Coronary artery (tissue), 2 donors: ENCODE measurements at regions not wholly inside any gene's neighbourhood (a gene's known extent, or its start where the extent isn't known, plus 50 kb on each side); places are given as distances from the start of the nearest gene placed in this dataset.

Experiments used
- DNase-seq: peaks from one replicate; pipeline ENCODE4 v3.0.0-alpha.2; 2017; ENCODE audit warnings: low spot score
- H3K27ac ChIP-seq, 2 donors: fragments of 200-600 bp; sonication (generic); one replicate each; pipeline ENCODE4 v1.5.1; 2016 to 2019
- H3K4me3 ChIP-seq: fragments of 200-600 bp; sonication (generic); 2 replicates; pipeline ENCODE4 v1.5.1; 2016; ENCODE audit warnings: mild to moderate bottlenecking, moderate library complexity
- TF ChIP-seq, protein P1 (sequence below): fragments of 200-600 bp; sonication (generic); IDR thresholded peaks from one replicate; pipeline ENCODE4 v1.5.1; 2019; ENCODE audit warnings: antibody characterized with exemption

DNA sequence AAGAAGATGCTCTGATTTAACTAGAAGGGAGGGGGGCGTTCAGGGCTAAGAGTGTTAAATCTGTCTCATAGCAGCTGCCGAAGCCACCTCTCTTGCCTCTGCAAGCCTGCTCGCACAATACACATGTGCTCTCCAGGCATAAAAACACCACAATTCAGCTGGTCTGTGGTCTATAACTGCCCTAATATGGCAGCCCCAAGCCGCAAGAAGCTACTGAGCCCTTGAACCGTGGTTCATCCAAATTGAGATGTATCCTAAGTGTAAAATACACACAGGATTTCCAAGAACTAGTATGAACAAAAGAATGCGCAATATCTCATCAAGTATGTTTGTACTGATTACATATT is 70.8 kb upstream of the FGFR2 start:
- H3K27ac ChIP-seq: peak overlapping the region in 1 of 2 donors; percentile 23
- no peak for DNase-seq
- TF ChIP-seq, protein P1, sequence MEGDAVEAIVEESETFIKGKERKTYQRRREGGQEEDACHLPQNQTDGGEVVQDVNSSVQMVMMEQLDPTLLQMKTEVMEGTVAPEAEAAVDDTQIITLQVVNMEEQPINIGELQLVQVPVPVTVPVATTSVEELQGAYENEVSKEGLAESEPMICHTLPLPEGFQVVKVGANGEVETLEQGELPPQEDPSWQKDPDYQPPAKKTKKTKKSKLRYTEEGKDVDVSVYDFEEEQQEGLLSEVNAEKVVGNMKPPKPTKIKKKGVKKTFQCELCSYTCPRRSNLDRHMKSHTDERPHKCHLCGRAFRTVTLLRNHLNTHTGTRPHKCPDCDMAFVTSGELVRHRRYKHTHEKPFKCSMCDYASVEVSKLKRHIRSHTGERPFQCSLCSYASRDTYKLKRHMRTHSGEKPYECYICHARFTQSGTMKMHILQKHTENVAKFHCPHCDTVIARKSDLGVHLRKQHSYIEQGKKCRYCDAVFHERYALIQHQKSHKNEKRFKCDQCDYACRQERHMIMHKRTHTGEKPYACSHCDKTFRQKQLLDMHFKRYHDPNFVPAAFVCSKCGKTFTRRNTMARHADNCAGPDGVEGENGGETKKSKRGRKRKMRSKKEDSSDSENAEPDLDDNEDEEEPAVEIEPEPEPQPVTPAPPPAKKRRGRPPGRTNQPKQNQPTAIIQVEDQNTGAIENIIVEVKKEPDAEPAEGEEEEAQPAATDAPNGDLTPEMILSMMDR: no peak
- peak overlapping the region; percentile 23 for H3K4me3 ChIP-seq

DNA sequence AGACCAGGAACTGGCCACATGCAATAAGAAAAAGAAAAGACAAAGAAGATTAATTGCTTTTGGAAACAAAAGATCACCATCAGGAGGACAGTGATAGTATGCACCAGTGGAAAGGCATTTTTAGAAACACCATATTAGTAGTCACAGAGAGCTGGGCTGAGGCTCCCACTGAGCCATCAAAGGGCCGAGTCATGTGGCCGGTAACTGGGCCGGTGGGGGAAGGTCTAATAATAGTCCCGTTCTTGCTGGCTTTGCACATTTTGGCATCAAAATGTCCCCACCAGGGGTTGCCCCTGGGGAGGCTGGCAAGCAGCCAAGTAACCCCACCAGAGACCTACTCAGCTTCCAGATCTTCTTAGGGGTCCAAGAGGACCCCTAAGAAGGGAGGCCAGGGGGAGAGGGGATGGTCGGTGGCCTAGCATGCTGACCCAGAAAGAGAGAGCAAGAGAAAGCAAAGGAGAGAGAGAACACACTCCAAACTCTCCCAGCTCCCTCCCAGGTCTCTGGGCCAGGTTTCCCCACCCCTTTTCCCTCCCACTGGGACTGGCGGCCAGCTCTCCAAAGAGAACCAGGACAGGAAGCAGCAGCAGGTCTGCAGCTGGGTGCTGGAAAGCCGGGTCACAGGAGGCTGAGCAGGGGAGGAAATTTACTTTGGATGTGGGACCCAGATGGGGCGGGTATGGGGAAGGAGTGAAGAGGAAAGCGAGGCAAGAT is 70.2 kb upstream of the FGFR2 start:
- Histone ChIP-seq H3K27ac (peak overlapping the region; percentile 23 to 56), H3K4me3 (peak overlapping the region; percentile 23)
- TF ChIP-seq, protein P1: no peak
- DNase-seq: peak; percentile 79

DNA sequence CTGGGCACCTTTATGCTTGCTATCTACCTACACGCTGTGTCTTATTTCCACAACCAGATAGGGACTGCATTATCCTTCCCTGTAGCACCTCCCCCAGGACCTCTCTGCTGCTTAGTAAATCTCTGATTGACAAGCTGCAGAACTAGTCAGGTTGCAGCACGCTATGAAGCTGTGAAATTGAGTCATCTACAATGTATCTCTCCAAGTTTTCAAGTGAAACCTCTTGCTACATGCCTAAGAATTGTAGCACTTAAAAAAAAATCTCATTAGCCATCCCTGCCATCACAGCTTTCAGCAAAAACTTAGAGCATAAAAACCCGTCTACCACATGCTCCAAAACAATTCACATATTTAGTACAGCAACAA is 69.7 kb upstream of the FGFR2 start:
- Histone ChIP-seq H3K27ac (no peak overlapping the region), H3K4me3 (no peak overlapping the region)
- TF ChIP-seq, protein P1: no peak
- DNase-seq: no peak

DNA sequence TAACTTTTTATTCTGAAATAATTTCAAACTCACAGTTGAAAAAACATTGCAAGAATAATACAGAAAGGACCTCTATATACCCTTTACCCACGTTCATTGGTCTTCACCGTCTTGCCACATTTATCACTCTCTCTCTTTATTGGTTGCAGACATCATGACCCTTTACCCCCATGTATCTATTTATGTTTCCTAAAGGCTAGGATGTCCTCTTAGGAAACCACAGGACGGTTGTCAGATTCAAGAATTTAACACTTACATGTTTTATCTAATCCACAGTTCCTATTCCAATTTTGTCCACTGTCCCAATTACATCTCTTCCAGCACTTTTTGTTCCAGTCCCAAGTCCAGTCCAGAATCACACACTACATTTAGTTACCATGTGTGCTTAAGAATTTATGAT is 67.6 kb upstream of the FGFR2 start:
- no peak for DNase-seq
- H3K4me3 ChIP-seq: no peak overlapping the region
- no peak overlapping the region for H3K27ac ChIP-seq
- TF ChIP-seq, protein P1: no peak

DNA sequence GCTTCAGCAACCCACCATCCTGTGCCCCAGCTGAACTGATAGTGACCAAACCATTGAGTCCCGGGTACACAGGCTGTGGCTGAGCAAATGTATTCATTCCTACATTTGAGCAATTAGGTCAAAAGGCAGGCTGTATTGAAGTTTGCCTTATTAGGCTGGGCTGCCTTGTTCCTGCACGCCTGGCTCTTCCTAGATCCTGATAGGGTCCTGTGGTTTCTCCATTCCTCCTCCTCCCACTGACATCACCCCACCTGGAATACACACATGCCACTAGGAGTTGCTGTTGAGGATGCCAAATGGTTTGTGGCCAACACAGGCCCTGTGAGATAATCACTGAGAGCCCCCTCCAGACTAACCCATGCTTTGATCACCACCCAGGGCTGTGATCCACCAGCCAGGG is 66.4 kb upstream of the FGFR2 start:
- no peak for DNase-seq
- Histone ChIP-seq H3K27ac (no peak overlapping the region), H3K4me3 (no peak overlapping the region)
- TF ChIP-seq, protein P1: no peak

DNA sequence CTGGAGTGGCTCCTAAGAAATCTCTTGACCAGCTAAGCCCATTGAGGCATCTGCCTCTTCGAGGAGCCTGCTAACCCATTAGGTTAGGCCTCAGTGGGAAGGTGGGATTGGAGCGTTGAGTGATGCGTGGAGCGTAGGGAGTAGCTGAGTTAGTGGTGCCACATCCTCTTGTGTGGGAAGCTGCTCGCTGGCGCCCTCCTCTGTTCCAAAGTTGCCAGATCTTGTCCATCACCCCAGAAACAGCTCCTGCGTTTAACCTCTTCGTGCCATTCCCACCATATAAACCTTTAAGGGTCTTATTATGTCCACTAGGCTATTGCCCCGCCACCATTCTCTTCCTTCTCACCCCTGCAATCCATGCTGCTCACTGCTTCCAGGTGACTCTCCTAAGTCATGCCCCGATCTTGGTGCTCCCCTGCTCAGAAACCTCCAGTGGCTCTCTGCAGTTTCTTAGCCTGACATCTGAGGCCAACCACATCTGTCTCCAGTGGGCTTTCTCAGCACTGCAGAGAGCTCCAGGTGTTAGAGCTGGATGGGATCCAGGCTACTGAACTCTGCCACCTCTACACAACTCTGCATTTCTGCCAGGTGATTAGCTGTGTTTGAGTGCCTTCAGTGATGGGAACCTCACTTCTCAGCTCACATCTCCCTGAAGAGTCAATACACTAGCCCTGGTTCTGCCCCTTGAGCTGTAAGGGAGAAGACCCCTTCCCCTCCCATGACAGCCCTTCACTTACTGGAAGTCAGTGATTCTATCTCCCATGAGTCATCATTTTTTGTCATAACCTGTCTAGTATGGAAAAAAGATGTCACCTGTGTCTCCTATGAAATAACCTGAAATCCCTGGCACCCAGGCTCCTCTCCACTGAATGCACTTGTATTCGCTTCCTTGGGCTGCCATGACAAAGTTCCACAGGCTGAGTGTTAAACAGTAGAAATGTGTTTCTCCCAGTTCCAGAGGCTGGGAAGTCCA is 65.0 kb upstream of the FGFR2 start:
- DNase-seq: no peak
- Histone ChIP-seq H3K4me3 (no peak overlapping the region), H3K27ac (no peak overlapping the region)
- TF ChIP-seq, protein P1: no peak
